Urothelium cell line (cell line): ENCODE measurements at regions not wholly inside any gene's neighbourhood (a gene's known extent, or its start where the extent isn't known, plus 50 kb on each side); places are given as distances from the start of the nearest gene placed in this dataset.
"Not testable (repeated sequence)": the region's sequence is repeated elsewhere in the genome, so short reads cannot be mapped to it uniquely, and the experiment has no call there.

Experiments used
- DNase-seq: peaks from one replicate; pipeline ENCODE4 v3.0.0; 2011; ENCODE audit warnings: low spot score, mixed read lengths
- FAIRE-seq: peaks from 2 replicates; lab custom pipeline; 2011; peaks lifted over from hg19 to GRCh38; lab: Jason Lieb, UNC

GRCh38 chr14:103230658-103231334, 103.2 kb upstream of the EIF5 start:
- DNase-seq (no peak), FAIRE-seq (no peak)

- DNase-seq, result no peak
- FAIRE-seq, result no peak
These were observed 102.5 kb upstream of the EIF5 start for GRCh38 chr14:103231376-103232019.

- FAIRE-seq, result no peak
- no peak for DNase-seq
These were observed 101.8 kb upstream of the EIF5 start for GRCh38 chr14:103232031-103232808.

GRCh38 chr14:103232831-103233319, 101.2 kb upstream of the EIF5 start:
- no peak for FAIRE-seq
- no peak for DNase-seq

- FAIRE-seq (no peak), DNase-seq (no peak)
These were observed 100.7 kb upstream of the EIF5 start for GRCh38 chr14:103233328-103233727.

- DNase-seq, FAIRE-seq: not testable (repeated sequence)
These were observed 99.2 kb upstream of the EIF5 start for GRCh38 chr14:103234826-103235225.

GRCh38 chr14:103235506-103235905, 98.5 kb upstream of the EIF5 start:
- not testable (repeated sequence) for FAIRE-seq, DNase-seq

GRCh38 chr14:103239751-103240150, 94.3 kb upstream of the EIF5 start:
- DNase-seq (no peak), FAIRE-seq (no peak)

GRCh38 chr14:103241531-103241930, 92.5 kb upstream of the EIF5 start:
- FAIRE-seq, result no peak
- no peak for DNase-seq

GRCh38 chr14:103243764-103244737, 90.0 kb upstream of the EIF5 start:
- DNase-seq, result no peak
- FAIRE-seq, result no peak

- not testable (repeated sequence) for FAIRE-seq
- DNase-seq, result peak; percentile 31
These were observed 88.4 kb upstream of the EIF5 start for GRCh38 chr14:103245624-103246031.

- no peak for DNase-seq
- no peak for FAIRE-seq
These were observed 88.0 kb upstream of the EIF5 start for GRCh38 chr14:103246070-103246469.

GRCh38 chr14:103247169-103247606, 86.8 kb upstream of the EIF5 start:
- no peak for FAIRE-seq
- DNase-seq, result no peak

- FAIRE-seq, result no peak
- no peak for DNase-seq
These were observed 83.9 kb upstream of the EIF5 start for GRCh38 chr14:103250181-103250580.

GRCh38 chr14:103250874-103251273, 83.2 kb upstream of the EIF5 start:
- FAIRE-seq (no peak), DNase-seq (no peak)

GRCh38 chr14:103255555-103255954, 78.5 kb upstream of the EIF5 start:
- DNase-seq (no peak), FAIRE-seq (no peak)

- no peak for DNase-seq
These were observed 77.6 kb upstream of the EIF5 start for GRCh38 chr14:103256406-103256805.

GRCh38 chr14:103257211-103257962, 76.7 kb upstream of the EIF5 start:
- DNase-seq, result peak; percentile 31
- FAIRE-seq, result no peak

More at GRCh38 chr14:103256406-103256805, 77.6 kb upstream of the EIF5 start:
- no peak for FAIRE-seq

- DNase-seq, result no peak
- FAIRE-seq, result no peak
These were observed 75.8 kb upstream of the EIF5 start for GRCh38 chr14:103258211-103258610.

GRCh38 chr14:103259184-103259583, 74.9 kb upstream of the EIF5 start:
- FAIRE-seq (no peak), DNase-seq (no peak)
